ENCODE measurements at regions not wholly inside any gene's neighbourhood (a gene's known extent, or its start where the extent isn't known, plus 50 kb on each side); places are given as distances from the start of the nearest gene placed in this dataset.
"Not testable (repeated sequence)": the region's sequence is repeated elsewhere in the genome, so short reads cannot be mapped to it uniquely, and the experiment has no call there.

DNA sequence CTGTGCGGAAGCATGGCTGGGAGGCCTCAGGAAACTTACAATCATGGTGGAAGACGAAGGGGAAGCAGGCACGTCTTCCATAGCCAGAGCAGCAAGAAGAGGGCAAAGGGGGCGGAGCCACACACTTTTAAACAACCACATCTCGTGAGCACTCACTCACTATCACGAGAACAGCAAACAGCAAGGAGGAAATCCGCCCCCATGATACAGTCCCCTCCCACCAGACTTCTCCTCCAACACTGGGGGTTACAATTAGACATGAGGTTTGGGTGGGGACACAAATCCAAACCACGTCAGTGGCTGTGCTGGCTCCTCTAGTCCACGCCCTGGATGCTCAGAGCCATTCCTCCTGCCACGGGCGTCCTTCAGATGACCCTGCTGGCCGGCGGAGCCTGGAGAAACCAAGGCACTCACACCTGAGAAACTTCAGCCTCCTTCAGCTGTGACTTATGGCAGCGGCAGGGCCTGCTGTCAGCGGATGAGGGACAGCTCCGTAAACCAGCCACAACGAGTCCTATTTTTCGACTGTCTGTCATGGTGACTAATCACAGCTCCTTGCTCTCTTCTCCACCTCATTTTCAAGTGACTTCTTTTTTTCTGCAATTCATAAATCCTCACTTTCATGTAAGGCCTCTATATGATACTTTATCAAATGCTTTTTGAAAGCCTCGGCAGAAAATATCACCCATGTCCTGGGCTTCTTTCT lies 167.9 kb upstream of the PFKP start:
- ATAC-seq (no peak), DNase-seq (no peak)
- intact Hi-C loops (cut with micrococcal nuclease), result no loop called here

DNA sequence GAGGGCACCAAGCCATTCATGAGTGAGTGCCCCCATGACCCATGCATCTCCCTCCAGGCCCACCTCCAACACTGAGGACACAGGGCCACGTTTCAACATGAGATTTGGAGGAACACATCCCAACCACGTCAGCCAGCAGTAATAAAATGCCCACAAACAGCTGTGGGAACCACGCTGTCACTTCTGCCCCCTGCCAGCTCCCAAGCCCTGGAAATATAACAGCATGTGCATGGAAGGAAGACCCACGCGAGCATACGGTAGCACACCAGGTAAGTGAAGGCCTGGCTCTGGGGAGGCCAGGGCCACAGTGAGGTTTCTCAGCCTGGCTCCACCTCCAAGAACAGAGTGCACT lies 168.9 kb upstream of the PFKP start:
- intact Hi-C loops (cut with micrococcal nuclease), result no loop called here
- no peak for DNase-seq
- no peak for ATAC-seq

DNA sequence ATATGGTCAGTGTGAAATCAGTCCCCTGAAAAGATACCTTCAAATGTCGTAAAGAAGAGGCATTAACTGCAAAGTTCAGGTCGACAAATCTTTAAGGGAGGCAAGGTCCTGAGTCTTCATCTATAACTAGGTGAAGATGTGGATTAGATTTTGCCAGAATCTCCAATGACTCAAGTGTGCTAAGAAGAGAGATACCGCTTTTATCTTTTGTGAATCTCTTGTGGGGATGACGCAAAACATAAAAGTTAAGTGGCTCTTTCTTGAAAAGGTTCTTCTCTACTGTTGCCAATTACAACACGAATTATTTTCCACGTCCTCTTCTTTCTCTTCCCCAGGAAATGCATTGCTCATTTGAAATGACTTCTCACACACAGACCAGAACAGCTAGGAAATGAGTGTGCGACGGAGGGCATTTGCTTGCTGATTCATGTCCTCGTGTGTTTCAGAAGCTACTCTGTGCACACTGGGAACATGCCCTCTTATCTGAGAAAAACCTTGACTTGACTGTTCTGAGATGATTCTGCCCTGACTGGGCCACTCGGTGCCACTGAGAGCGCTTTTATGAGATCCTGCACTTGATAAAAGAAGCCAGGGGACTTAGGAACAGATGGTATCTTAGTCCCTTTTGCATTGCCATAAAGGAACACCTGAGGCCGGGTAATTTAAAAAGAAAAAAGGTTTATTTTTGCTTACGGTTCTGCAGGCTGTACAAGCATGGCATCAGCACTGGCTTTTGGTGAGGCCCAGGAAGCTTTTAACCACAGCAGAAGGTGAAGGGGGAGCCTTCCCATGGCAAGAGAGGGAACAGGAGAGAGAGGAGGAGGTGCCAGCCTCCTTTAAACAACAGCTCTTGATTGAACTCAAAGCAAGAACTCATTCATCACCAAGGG lies 169.5 kb upstream of the PFKP start:
- DNase-seq (no peak), ATAC-seq (no peak)
- intact Hi-C loops (cut with micrococcal nuclease), result no loop called here

DNA sequence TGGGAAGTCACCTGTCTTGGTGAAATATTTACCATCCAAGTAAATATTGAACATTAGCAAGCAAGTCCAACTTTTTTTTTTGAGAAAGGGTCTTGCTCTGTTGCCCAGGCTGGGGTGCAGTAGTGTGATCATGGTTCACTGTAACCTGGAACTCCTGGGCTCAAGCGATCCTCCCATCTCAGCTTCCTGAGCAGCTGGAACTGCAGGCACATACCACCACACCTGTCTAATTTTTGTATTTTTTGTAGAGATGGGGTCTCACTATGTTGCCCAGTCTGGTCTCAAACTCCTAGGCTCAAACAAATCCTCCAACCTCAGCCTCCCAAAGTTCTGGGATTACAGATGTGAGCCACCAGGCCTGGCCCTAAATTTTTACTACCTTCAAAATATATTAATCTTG lies 171.0 kb upstream of the PFKP start:
- ATAC-seq; intact Hi-C loops (cut with micrococcal nuclease); DNase-seq: not testable (repeated sequence)

GRCh38 chr10:2895594-2896196 lies 171.7 kb upstream of the PFKP start:
- DNase-seq (no peak), ATAC-seq (no peak)
- intact Hi-C loops (cut with micrococcal nuclease), result no loop called here

- intact Hi-C loops (cut with micrococcal nuclease), result no loop called here
- ATAC-seq, result no peak
- DNase-seq, result no peak
Observed at GRCh38 chr10:2893991-2894390, 173.4 kb upstream of the PFKP start.

GRCh38 chr10:2893158-2893845 lies 174.0 kb upstream of the PFKP start:
- ATAC-seq, result no peak
- intact Hi-C loops (cut with micrococcal nuclease), result no loop called here
- DNase-seq, result no peak

DNA sequence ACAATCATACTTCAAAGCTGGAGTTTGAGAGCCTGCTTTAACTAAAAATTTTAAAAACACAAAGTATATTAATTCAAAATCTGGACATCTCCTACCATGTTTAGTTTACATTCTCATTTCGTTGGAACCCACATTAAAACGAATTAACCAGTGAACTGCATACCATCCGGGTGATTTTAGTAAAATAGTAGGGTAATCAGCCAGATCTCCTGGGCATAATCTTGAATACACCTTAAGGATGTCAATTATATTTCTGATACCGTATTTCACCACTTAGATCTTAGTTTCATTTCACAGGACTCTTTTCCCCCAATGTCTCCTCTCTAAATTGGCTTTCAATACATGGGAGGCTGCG lies 175.6 kb upstream of the PFKP start:
- ATAC-seq (no peak), DNase-seq (no peak)
- intact Hi-C loops (cut with micrococcal nuclease), result no loop called here

DNA sequence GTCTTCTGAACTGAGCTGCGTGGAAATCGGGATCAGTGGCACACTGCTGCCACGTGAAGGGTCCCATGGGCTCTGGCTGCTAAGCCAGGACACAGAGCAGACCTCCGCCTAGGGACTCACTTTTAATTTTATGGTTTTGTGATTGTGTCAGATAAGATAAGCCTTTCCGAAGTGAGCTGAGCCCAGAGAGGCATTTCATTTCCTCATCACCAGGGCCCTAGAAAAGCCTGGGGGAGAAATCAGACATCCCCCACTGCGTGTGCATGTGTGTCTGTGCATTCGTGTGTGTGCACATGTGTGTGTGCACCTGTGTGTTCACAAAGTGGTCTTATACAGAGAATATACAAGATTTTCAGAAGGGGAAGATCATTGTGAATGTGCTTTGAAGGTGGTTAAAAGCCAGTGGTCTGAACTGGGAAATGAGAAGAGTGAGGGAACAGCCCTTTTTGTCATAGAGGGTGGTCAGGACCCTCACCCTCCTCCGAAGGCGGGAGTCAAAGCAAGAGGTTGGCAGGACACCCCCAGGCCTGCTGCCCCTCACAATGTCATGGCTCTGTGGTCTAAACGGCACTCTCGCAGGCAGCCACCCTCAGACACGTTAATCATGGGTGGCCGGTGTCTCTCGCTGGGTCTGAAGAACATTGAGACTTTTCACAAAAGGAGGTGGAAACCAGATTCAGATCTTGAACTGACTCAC lies 176.1 kb upstream of the PFKP start:
- DNase-seq (no peak), ATAC-seq (no peak)
- intact Hi-C loops (cut with micrococcal nuclease), result no loop called here

DNA sequence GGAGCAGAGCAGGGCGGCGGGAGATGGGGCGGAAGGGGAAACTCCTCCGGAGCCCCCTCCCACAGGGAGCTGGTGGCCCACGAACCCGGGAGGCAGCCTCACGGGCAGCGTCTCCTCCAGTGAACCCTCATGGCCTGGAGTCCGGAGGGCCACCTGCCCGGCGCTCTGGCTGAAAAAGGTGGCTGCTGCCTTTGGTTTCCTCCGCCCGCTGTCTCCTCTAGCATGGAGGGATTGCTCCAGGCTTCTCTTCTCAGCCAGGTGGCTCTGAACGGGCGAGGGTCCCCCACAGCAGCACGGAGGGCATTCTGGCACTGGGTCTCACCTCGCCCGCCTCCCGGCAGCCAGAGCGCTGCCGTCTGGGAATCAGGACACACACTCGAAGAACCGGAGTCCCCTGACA lies 177.3 kb upstream of the PFKP start:
- intact Hi-C loops (cut with micrococcal nuclease), result no loop called here
- DNase-seq (no peak), ATAC-seq (no peak)

DNA sequence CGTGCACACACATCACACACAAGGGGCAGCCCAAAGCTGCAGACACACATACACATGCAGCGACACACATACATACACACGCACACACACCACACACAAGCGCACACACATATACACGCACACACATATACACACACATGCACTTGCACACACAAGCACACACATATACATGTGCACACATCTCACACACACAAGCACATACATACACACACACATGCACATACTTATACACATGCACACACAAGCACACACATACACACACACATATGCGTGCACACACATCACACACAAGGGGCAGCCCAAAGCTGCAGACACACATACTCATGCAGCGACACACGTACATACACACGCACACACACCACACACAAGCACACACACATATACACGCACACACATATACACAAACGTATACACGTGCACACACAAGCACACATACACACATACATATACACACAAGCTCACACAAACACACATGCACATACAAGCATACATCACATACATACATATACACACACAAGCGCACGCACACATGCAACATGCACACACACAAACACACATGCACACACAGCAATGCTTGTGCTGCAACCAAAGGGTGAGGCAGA lies 178.8 kb upstream of the PFKP start:
- intact Hi-C loops (cut with micrococcal nuclease), result no loop called here
- no peak for DNase-seq
- ATAC-seq, result no peak

GRCh38 chr10:2887391-2888070 lies 179.8 kb upstream of the PFKP start:
- intact Hi-C loops (cut with micrococcal nuclease), result no loop called here
- ATAC-seq (no peak), DNase-seq (no peak)

DNA sequence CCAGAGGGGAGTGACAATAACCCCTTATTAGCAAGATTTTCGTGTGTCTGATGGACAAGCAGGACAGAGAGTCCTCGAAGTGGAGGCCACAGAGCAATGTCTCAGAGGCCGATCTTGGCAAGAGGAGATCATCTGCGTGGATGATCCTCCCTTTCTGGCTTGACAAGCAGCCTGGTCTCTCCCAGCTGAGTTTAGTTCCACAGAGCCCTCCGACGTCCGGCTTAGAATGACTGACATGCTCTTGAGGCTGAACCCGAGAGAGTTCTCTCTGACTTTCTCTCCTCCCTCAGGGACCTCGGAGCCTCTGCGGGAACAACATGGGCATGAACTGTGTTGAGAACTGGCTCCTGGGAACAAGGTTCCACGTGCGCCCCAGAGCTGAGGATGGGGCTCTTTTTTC lies 180.7 kb upstream of the PFKP start:
- DNase-seq, result no peak
- ATAC-seq, result no peak
- intact Hi-C loops (cut with micrococcal nuclease), result no loop called here

- intact Hi-C loops (cut with micrococcal nuclease), result no loop called here
- no peak for DNase-seq
Observed at GRCh38 chr10:2885288-2886278, 181.8 kb upstream of the PFKP start.

GRCh38 chr10:2883983-2884540 lies 183.3 kb upstream of the PFKP start:
- ATAC-seq; DNase-seq; intact Hi-C loops (cut with micrococcal nuclease): not testable (repeated sequence)

More at GRCh38 chr10:2885288-2886278, 181.8 kb upstream of the PFKP start:
- ATAC-seq, result no peak

DNA sequence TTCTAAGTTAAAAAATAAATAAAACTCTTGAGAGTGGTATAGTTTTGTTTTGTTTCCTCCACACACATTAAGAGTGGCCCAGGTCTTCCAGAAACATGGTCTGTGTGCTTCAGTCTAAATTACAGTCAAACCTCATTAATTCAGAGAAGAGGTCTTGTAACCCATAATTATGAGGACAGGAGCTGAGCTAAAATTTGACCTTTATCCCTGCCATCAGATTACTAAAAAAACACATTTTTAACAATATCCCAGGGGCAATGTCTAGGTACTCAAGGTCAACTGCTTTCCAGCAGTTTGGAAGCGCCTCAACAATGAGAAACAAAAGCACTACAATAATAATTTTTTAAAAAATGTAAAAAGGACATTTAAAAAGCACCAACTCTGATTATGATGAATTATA lies 184.1 kb upstream of the PFKP start:
- intact Hi-C loops (cut with micrococcal nuclease), result no loop called here
- ATAC-seq, result no peak
- no peak for DNase-seq

DNA sequence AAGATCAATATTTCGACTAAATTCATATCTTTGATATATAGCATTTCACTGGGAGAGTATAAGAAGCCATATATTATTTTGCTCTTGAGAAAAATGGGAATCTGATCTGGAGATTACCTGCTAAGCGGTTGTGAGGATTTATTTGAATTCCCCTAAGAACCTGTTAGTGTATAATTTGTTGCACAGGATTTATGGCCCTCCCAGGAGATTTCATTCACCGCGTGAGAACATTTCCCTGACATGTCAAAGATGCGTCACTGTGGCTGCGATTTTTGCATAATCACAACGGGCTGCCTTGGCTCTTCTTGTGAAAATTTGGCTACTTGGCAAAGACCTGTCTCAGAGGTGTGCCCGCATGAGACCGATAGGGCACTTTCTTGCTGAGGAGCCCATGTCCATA lies 184.7 kb upstream of the PFKP start:
- intact Hi-C loops (cut with micrococcal nuclease), result no loop called here
- DNase-seq (no peak), ATAC-seq (no peak)

All from left ventricle myocardium superior (tissue), 1 donor.